GM12865 (cell line): ENCODE measurements at regions not wholly inside any gene's neighbourhood (a gene's known extent, or its start where the extent isn't known, plus 50 kb on each side); places are given as distances from the start of the nearest gene placed in this dataset.

Experiments
- DNase-seq: peaks from one replicate; pipeline ENCODE4 v3.0.0; 2010; ENCODE audit warnings: low read depth
- H3K4me3 ChIP-seq: 2 replicates; pipeline ENCODE4 v1.5.1; 2011; ENCODE audit warnings: mild to moderate bottlenecking, low read depth, low read length, control low read depth
- TF ChIP-seq, protein P1 (sequence below): IDR thresholded peaks from 2 replicates; pipeline ENCODE4 v1.5.1; 2011; ENCODE audit warnings: low read length, control low read depth, low read depth, inconsistent platforms; ENCODE audit not compliant: insufficient read depth; ENCODE audit errors: missing control alignments

GRCh38 chr11:134741453-134742223, 329.6 kb upstream of the B3GAT1 start:
- H3K4me3 ChIP-seq = no peak overlapping the region
- DNase-seq = no peak
- TF ChIP-seq, protein P1, sequence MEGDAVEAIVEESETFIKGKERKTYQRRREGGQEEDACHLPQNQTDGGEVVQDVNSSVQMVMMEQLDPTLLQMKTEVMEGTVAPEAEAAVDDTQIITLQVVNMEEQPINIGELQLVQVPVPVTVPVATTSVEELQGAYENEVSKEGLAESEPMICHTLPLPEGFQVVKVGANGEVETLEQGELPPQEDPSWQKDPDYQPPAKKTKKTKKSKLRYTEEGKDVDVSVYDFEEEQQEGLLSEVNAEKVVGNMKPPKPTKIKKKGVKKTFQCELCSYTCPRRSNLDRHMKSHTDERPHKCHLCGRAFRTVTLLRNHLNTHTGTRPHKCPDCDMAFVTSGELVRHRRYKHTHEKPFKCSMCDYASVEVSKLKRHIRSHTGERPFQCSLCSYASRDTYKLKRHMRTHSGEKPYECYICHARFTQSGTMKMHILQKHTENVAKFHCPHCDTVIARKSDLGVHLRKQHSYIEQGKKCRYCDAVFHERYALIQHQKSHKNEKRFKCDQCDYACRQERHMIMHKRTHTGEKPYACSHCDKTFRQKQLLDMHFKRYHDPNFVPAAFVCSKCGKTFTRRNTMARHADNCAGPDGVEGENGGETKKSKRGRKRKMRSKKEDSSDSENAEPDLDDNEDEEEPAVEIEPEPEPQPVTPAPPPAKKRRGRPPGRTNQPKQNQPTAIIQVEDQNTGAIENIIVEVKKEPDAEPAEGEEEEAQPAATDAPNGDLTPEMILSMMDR = no peak

GRCh38 chr11:134740590-134741261, 328.7 kb upstream of the B3GAT1 start:
- no peak overlapping the region for H3K4me3 ChIP-seq
- no peak for DNase-seq
- TF ChIP-seq, protein P1 = no peak

DNA sequence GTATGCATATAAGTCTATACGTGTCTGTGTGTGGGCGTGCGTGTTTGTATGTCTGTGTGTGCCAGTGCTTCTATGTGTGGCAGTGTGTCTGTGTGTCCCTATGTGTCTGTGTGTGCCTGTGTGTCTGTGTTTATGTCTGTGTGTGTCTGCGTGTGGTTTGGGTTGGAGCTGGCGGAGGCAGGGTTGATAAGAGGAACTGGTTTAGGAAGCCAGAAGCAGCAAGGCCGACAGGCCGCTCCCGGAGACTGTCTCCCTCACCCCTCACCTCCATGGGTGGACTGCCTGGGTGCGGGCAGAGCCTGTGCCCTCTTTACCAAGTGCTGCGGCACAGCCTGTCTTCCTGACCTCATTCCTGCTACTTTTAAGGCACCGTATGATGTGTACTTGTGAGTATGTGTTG, 327.1 kb upstream of the B3GAT1 start:
- TF ChIP-seq, protein P1 = no peak
- no peak overlapping the region for H3K4me3 ChIP-seq
- DNase-seq = no peak

GRCh38 chr11:134738581-134738980, 326.5 kb upstream of the B3GAT1 start:
- TF ChIP-seq, protein P1 = no peak

GRCh38 chr11:134737563-134738510, 325.8 kb upstream of the B3GAT1 start:
- no peak overlapping the region for H3K4me3 ChIP-seq
- DNase-seq = no peak
- TF ChIP-seq, protein P1 = no peak

More at GRCh38 chr11:134738581-134738980, 326.5 kb upstream of the B3GAT1 start:
- DNase-seq = no peak
- H3K4me3 ChIP-seq = no peak overlapping the region

GRCh38 chr11:134736251-134736947, 324.4 kb upstream of the B3GAT1 start:
- H3K4me3 ChIP-seq = no peak overlapping the region
- TF ChIP-seq, protein P1 = no peak
- DNase-seq = no peak
